ENCODE measurements at regions not wholly inside any gene's neighbourhood (a gene's known extent, or its start where the extent isn't known, plus 50 kb on each side); places are given as distances from the start of the nearest gene placed in this dataset.

DNA sequence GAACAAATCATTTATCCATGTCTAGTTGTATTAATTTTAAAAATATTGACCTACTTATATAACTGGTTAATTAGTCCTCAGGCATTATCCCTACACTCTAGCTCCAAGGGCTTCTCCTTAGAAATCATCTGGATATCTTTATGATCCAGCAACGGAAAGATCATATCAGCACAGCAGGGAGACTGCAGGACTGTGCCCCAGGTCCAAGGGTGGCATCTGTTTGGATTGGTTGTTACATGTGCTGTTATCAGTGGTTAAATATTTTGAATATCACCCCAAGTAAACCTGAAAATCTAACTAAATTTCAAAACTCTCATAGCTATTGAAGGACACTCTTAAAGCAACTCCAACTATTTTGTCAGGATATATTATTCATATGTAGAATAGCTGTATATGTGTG is 556.2 kb upstream of the ZEB2 start:
- no peak overlapping the region for H2AFZ ChIP-seq (ENCODE audit: low read length)
- H3K36me3 ChIP-seq (ENCODE audit: low read depth, low read length), result no peaks in the 10 kb centered on the region
- TF ChIP-seq EZH2phosphoT487 (IDR thresholded peaks at IDR 0.05; ENCODE audit: borderline replicate concordance, low read length) (no peak), EZH2 (IDR thresholded peaks at IDR 0.05; ENCODE audit: low read length, unreplicated experiment) (no peak)
- TF ChIP-seq, protein P1, sequence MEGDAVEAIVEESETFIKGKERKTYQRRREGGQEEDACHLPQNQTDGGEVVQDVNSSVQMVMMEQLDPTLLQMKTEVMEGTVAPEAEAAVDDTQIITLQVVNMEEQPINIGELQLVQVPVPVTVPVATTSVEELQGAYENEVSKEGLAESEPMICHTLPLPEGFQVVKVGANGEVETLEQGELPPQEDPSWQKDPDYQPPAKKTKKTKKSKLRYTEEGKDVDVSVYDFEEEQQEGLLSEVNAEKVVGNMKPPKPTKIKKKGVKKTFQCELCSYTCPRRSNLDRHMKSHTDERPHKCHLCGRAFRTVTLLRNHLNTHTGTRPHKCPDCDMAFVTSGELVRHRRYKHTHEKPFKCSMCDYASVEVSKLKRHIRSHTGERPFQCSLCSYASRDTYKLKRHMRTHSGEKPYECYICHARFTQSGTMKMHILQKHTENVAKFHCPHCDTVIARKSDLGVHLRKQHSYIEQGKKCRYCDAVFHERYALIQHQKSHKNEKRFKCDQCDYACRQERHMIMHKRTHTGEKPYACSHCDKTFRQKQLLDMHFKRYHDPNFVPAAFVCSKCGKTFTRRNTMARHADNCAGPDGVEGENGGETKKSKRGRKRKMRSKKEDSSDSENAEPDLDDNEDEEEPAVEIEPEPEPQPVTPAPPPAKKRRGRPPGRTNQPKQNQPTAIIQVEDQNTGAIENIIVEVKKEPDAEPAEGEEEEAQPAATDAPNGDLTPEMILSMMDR (conservative IDR thresholded peaks at IDR 0.05; ENCODE audit: low read depth, low read length), result no peak
- DNase-seq (no peak), ATAC-seq (no peak)
- no peak overlapping the region for H3K4me3 ChIP-seq (ENCODE audit: low read length)
- no peaks in the 10 kb centered on the region for H3F3A ChIP-seq (ENCODE audit: low read length, unreplicated experiment)
- H3K27me3 ChIP-seq (ENCODE audit: low read length), result no peaks in the 10 kb centered on the region
- intact Hi-C loops (cut with micrococcal nuclease), result no loop called here
- H3K27ac ChIP-seq (ENCODE audit: low read length), result no peak overlapping the region
- no peaks in the 10 kb centered on the region for H3K9me2 ChIP-seq (replicated peaks; ENCODE audit: low read length)
- H4K20me1 ChIP-seq (ENCODE audit: low read length), result no peaks in the 10 kb centered on the region
- H3K79me2 ChIP-seq (ENCODE audit: low read length), result no peaks in the 10 kb centered on the region
- no peak overlapping the region for H3K9ac ChIP-seq (ENCODE audit: low read length)
- H3K4me2 ChIP-seq (ENCODE audit: low read length), result no peak overlapping the region
- POLR2A ChIA-PET (ENCODE audit: unreplicated experiment), result no interaction called here
- no TSS peak for BruUV-seq (replicated peaks)
- H3K9me3 ChIP-seq (ENCODE audit: low read length), result no peaks in the 10 kb centered on the region
- H3K4me1 ChIP-seq (ENCODE audit: insufficient read depth, low read length), result no peaks in the 10 kb centered on the region
- CTCF ChIA-PET, result no interaction called here

DNA sequence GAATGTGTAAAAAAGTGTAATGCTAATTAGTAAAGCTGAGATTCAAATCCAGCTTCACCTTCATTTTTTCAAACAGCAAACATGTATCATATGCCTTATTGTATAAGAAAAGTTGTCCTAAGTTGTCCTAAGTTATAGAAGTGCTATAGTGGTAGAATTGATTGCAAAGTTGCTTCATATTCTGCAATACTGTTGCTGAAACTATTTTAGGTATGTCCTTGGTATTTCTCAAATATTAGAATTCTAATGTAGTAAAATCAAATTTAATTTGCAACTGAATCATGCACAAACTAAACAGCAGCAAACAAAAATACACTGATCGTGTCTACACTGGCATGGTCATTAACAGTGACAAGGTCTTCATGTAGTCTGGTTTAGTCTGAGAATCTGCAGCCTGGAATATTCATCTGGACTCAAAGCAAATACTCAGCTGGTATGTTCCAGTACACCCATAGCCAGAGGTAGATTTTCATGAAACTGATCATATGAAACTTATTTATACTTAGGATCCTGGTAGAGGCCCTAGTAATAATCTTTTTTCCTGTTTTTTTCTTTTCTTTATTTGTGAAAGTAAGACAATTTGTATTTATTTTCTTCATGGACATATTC is 555.6 kb upstream of the ZEB2 start:
- Histone ChIP-seq H2AFZ (ENCODE audit: low read length) (no peak overlapping the region), H3K4me2 (ENCODE audit: low read length) (no peak overlapping the region), H3K9me3 (ENCODE audit: low read length) (no peaks in the 10 kb centered on the region), H3K79me2 (ENCODE audit: low read length) (no peaks in the 10 kb centered on the region), H3K27me3 (ENCODE audit: low read length) (no peaks in the 10 kb centered on the region), H4K20me1 (ENCODE audit: low read length) (no peaks in the 10 kb centered on the region), H3K9me2 (replicated peaks; ENCODE audit: low read length) (no peaks in the 10 kb centered on the region), H3K36me3 (ENCODE audit: low read depth, low read length) (no peaks in the 10 kb centered on the region), H3K4me1 (ENCODE audit: insufficient read depth, low read length) (no peaks in the 10 kb centered on the region), H3K9ac (ENCODE audit: low read length) (no peak overlapping the region), H3K27ac (ENCODE audit: low read length) (no peak overlapping the region), H3F3A (ENCODE audit: low read length, unreplicated experiment) (no peaks in the 10 kb centered on the region), H3K4me3 (ENCODE audit: low read length) (no peak overlapping the region)
- TF ChIP-seq EZH2phosphoT487 (IDR thresholded peaks at IDR 0.05; ENCODE audit: borderline replicate concordance, low read length) (no peak), EZH2 (IDR thresholded peaks at IDR 0.05; ENCODE audit: low read length, unreplicated experiment) (no peak)
- TF ChIP-seq, protein P1 (conservative IDR thresholded peaks at IDR 0.05; ENCODE audit: low read depth, low read length), result no peak
- ChIA-PET POLR2A (ENCODE audit: unreplicated experiment) (no interaction called here), CTCF (no interaction called here)
- ATAC-seq, result no peak
- intact Hi-C loops (cut with micrococcal nuclease), result no loop called here
- DNase-seq, result no peak
- BruUV-seq (replicated peaks), result no TSS peak

- H3K4me3 ChIP-seq (ENCODE audit: low read length), result no peak overlapping the region
- no TSS peak for BruUV-seq (replicated peaks)
- H3K27me3 ChIP-seq (ENCODE audit: low read length), result no peaks in the 10 kb centered on the region
- no peaks in the 10 kb centered on the region for H3K79me2 ChIP-seq (ENCODE audit: low read length)
- H3K9me3 ChIP-seq (ENCODE audit: low read length), result no peaks in the 10 kb centered on the region; the same call in 1 of the 2 replicates
- no peak overlapping the region for H3K9ac ChIP-seq (ENCODE audit: low read length)
- H3K4me1 ChIP-seq (ENCODE audit: insufficient read depth, low read length), result no peaks in the 10 kb centered on the region
- intact Hi-C loops (cut with micrococcal nuclease), result no loop called here
- ChIA-PET POLR2A (ENCODE audit: unreplicated experiment) (no interaction called here), CTCF (no interaction called here)
- H4K20me1 ChIP-seq (ENCODE audit: low read length), result no peaks in the 10 kb centered on the region
- H3K27ac ChIP-seq (ENCODE audit: low read length), result no peak overlapping the region
- no peak for DNase-seq
- H3K4me2 ChIP-seq (ENCODE audit: low read length), result no peak overlapping the region
- H2AFZ ChIP-seq (ENCODE audit: low read length), result no peak overlapping the region
- H3K9me2 ChIP-seq (replicated peaks; ENCODE audit: low read length), result no peaks in the 10 kb centered on the region
- no peaks in the 10 kb centered on the region for H3K36me3 ChIP-seq (ENCODE audit: low read depth, low read length)
- TF ChIP-seq EZH2phosphoT487 (IDR thresholded peaks at IDR 0.05; ENCODE audit: borderline replicate concordance, low read length) (no peak), EZH2 (IDR thresholded peaks at IDR 0.05; ENCODE audit: low read length, unreplicated experiment) (no peak)
- TF ChIP-seq, protein P1 (conservative IDR thresholded peaks at IDR 0.05; ENCODE audit: low read depth, low read length), result no peak
- H3F3A ChIP-seq (ENCODE audit: low read length, unreplicated experiment), result no peaks in the 10 kb centered on the region
- no peak for ATAC-seq
Observed at GRCh38 chr2:145070703-145071102, 550.8 kb upstream of the ZEB2 start.

All from PC-3 (cell line).